ENCODE measurements at regions not wholly inside any gene's neighbourhood (a gene's known extent, or its start where the extent isn't known, plus 50 kb on each side); places are given as distances from the start of the nearest gene placed in this dataset.

DNA sequence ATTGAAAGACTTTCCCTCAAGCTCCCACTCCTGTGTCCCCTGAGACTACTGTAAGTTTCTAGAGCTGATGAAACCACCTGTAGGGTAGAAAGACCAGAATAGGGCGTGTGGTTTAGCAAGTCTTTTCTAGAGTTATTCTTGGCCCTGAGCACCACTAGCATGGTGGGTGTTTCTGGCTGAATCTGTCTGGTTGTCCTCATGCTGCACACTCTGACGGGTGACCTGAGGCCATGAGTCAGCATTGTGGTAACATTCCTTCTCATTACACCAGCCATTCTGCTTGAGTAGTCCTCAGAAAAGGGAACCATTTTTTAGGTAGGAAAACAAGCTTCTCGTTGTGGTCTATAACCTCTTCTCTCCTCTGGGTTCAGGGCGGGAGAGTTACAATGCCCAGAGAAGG, 250.3 kb downstream of the SNX13 start:
- DNase-seq (ENCODE audit: low spot score): no peak
- intact Hi-C loops (cut with DNase I): no loop called here

DNA sequence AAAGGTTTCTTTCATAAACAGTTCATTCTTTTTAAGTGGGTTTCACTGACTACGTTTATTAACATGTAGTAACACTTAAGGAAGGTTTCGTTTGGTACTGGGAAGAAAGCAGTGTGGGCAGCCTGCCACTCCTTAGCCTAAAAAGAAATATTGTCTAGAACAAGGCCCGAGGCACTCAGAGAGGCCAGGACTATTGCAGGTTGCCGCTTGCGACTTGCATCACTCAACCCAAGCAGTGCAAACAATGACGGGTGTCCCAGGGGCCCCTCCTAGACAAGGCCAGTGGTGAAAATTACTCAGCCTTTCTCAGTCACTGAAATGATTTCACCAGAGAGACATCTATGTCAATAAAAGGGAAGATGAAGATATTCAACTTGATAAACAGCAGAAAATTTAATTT, 243.9 kb downstream of the SNX13 start:
- peak; percentile 92 for DNase-seq (ENCODE audit: low spot score)
- intact Hi-C loops (cut with DNase I): no loop called here

DNA sequence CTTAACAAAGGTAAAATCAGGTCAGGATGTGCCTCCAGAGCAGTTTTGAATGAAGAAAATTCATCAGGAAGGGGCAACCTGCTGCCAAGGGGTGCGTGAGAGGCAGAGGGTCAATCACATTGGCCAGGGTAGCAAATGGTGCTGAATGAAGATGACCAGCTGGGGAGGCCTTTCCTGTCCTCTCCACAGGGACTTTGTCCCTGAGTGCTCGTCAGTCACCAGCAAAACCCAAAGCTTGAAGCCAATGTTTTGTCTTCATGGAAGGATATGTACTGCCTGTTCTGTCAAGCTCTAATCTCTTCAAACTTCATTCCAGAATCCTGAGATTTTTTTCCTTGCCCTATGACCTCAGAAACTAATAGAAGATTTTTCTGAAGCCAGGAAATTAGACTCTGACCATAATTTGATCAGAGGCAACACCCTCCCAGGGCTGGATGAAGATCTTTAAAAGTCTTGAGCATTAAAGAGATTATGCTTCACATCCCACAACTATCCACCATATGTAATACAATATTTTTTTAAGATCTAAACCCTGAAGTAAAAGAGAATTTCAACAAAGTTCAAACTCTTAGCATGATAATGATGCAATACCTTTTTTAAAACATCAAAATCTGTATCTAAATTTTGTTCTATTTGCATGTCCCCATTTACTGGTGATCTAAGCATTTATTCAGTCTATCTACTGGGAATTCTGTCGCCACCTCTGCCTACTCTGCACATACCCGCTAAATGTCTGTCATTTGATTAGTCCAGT, 243.0 kb downstream of the SNX13 start:
- no peak for DNase-seq (ENCODE audit: low spot score)
- intact Hi-C loops (cut with DNase I): no loop called here

DNA sequence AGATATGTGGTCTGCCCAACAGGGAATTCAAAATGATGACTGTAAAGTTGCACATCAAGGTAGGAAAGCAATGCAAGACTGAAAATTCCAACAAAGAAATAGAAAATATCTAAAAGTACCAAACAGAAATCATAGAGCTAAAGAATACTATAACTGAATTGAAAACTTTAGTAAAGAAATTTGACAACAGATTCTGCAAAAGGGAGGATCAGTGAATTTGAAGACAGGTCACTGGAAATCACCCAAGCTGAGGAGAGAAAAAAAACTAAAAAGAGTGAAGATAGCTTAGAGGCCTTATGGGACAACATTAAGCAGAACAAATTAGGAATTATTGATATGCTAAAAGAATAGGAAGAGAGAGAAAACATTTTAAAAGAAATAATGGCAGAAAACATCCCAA, 240.6 kb downstream of the SNX13 start:
- intact Hi-C loops (cut with DNase I): no loop called here
- DNase-seq (ENCODE audit: low spot score): no peak

DNA sequence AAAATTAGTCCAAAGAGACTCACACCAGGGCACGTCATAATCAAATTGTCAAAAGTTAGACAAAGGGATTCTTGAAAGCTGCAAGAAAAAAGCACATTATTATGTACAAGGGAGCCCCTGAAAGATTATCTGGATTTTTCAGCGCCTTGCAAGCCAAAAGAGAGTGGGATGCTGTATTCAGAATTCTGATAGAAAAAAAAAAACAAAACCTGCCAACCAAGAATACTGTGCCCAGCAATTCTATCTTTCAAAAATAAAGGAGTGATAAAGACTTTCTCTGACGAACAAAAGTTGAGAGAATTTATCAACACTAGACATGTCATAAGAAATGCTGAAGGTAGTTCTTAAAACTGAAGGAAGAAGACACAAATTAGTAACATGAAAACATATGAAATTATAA, 240.2 kb downstream of the SNX13 start:
- DNase-seq (ENCODE audit: low spot score): no peak
- intact Hi-C loops (cut with DNase I): no loop called here

DNA sequence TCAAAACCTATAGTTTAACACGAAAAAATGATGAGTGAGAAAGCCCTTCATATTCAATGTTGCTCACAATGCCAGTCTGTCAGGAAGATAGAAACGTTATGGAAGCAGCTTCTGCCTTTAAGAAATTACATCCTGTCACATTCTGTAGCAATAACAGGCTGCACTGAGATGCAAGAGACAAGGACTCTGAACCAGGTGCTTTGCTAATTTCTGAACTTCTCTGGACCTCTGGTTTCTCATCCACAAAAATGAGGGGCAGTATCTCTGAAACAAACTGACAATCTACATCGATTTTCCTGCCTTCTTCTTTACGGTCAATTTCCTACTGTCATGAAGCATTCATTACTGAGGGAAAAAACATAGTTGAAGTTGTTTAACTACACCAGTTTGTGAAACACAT, 234.0 kb downstream of the SNX13 start:
- DNase-seq (ENCODE audit: low spot score): no peak
- intact Hi-C loops (cut with DNase I): no loop called here

- intact Hi-C loops (cut with DNase I): no loop called here
- no peak for DNase-seq (ENCODE audit: low spot score)
Measured at GRCh38 chr7:17706734-17707133, 233.6 kb downstream of the SNX13 start.

DNA sequence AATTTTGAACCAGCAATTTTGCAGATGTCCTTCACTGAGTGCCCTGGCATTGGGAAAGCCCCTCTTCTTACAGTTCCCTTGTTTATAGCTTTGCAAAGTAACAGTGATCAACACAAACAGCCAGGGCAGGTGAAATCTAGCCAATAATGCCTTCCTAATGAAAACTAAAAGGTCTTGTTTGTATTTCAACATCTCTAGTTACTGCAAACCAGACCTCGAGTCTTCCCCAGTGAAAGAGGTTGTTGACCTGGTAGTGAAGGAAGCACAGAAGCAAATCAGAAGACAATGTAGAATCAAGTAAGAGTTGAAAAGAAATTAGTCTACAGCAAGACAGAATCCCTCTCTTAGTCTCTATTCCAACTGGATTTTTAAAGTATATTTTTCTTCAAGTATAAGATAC, 231.2 kb downstream of the SNX13 start:
- intact Hi-C loops (cut with DNase I): no loop called here

DNA sequence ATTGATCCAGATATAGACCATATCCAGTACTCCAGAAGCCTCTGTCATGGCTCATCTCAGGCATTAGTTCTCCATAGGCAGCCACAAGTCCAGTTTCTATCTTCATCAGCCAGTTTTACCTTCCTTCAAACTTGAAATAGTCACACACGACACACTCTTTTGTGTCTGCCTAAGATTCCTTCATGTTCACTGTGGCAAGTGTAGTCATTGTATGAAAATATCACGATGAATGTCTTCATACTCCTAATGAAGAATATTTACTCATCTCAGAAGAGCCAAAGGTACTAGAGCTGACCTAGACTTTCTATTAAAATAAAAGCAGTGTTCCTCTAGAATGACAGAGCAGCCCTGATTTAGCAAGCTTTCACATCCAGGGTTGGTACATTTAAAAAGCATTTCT, 230.7 kb downstream of the SNX13 start:
- no peak for DNase-seq (ENCODE audit: low spot score)
- intact Hi-C loops (cut with DNase I): no loop called here

More for the DNA sequence above, 231.2 kb downstream of the SNX13 start:
- no peak for DNase-seq (ENCODE audit: low spot score)

DNA sequence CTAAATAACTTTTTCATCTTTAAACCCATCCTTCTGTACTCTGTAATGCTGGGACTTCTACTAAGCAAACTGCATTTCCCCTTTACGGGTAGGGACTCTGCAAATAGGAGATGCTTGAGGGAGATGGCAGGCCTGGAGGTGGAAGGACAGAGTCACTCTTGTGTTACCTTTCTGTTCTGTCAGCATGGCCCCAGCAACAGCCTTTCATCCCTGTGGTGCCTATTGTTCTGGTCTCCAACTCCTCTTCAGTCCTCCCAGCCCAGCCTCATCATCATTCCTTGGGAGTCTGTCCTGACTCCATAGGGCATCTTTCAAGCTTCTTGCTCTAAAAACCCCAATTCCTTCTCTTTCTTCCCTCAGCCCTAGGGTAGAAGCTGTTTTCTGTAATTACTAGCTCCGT, 230.0 kb downstream of the SNX13 start:
- intact Hi-C loops (cut with DNase I): no loop called here

DNA sequence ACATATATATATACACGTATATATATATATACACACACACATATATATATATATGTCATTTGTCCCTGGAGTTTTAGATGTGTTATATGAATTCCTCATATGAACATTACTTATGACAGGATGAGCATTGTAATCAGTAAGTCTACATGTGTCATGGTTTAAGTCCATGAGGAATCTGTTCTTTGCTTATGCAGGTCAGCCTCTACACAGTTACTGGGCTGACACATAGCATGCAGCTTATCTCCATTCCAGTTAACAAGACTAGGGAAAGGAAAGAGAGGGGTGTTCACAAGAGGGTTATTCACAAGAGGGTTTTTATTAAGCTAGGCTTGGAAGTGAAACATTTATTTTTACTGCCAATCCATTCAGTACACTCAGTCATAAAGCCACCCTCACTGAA, 226.7 kb downstream of the SNX13 start:
- intact Hi-C loops (cut with DNase I): no loop called here
- DNase-seq (ENCODE audit: low spot score): no peak

More for the DNA sequence above, 230.0 kb downstream of the SNX13 start:
- no peak for DNase-seq (ENCODE audit: low spot score)

- intact Hi-C loops (cut with DNase I): no loop called here
- no peak for DNase-seq (ENCODE audit: low spot score)
Measured at GRCh38 chr7:17716816-17717215, 223.5 kb downstream of the SNX13 start.

GRCh38 chr7:17719998-17720397, 220.3 kb downstream of the SNX13 start:
- intact Hi-C loops (cut with DNase I): no loop called here
- no peak for DNase-seq (ENCODE audit: low spot score)

DNA sequence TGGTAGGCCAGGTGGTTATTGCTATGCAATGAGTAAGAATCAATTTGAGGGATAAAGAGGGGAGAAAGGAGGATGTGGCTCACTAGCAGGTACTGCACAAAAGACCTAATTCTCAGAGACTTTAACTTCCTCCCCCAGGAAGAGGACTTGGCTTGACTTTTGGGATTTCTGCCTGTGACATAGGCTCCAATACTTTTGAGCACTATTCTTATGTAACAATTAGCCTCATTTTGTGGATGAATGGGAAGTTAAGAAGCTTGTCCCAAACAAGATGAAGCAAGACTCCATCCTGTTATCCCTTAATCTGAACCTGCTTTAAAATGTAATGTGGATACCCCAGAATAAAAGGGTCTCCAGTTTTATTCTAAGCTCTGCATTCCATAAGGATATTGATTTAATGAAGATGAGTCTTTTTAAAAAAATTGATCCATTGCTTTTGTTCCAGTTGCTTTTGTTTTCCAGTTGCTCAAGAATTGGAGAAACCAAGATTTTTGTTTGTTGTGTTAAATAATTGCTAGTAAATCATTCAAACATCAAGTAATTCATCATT, 218.5 kb downstream of the SNX13 start:
- DNase-seq (ENCODE audit: low spot score): no peak
- intact Hi-C loops (cut with DNase I): no loop called here

DNA sequence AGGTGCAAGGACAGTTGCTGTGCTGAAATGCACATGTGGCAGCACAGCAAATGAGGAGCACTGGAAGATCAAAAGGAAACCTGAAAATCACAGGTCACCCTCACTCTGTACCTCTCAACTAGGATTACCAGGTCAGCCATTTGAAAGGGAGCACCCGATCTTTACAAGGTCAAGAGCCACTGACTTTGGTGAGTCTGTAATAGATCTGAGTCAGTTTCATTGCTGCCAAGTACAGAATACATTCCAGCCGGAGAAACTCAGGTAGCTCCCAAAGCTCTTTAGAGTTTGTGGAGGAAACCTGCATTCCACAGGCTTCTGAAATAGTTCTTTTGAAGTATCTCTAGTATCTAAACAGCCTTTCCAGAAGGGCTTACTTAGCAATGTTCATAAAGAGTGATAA, 217.5 kb downstream of the SNX13 start:
- no peak for DNase-seq (ENCODE audit: low spot score)
- intact Hi-C loops (cut with DNase I): no loop called here

- intact Hi-C loops (cut with DNase I): no loop called here
- DNase-seq (ENCODE audit: low spot score): no peak
Measured at GRCh38 chr7:17725821-17726220, 214.5 kb downstream of the SNX13 start.

- no peak for DNase-seq (ENCODE audit: low spot score)
- intact Hi-C loops (cut with DNase I): no loop called here
Measured at GRCh38 chr7:17732083-17732482, 208.2 kb downstream of the SNX13 start.

Measured in posterior vena cava (tissue), 2 donors.